CD14-positive monocyte (primary cell): ENCODE measurements at regions not wholly inside any gene's neighbourhood (a gene's known extent, or its start where the extent isn't known, plus 50 kb on each side); places are given as distances from the start of the nearest gene placed in this dataset.

Experiments used
- DNase-seq, 3 donors: peaks; one replicate each; pipeline ENCODE4 v3.0.0-alpha.2; 2011 to 2022
- H2AFZ ChIP-seq: 2 replicates; pipeline ENCODE4 v1.6.0; 2012; ENCODE audit warnings: mild to moderate bottlenecking, low read depth, low read length, inconsistent platforms; ENCODE audit not compliant: insufficient read depth, poor library complexity, severe bottlenecking
- H3K27ac ChIP-seq, 2 donors: 1 replicate in 1 of 2; 2 replicates in 1 of 2; pipeline ENCODE4 v1.5.1; 2012 to 2013; ENCODE audit warnings: low read length in 2 of 2, control low read depth in 1 of 2, inconsistent platforms in 1 of 2, low read depth in 1 of 2, mild to moderate bottlenecking in 1 of 2
- H3K27me3 ChIP-seq, 2 donors: one replicate each; pipeline versions ENCODE4 v1.6.0 to v1.6.1; 2011 to 2013; ENCODE audit warnings: low read length in 2 of 2; ENCODE audit not compliant: control insufficient read depth in 2 of 2, insufficient read depth in 2 of 2
- H3K36me3 ChIP-seq, 2 donors: replicated peaks in 1 of 2; 1 replicate in 1 of 2; 2 replicates in 1 of 2; pipeline versions ENCODE4 v1.5.1 to v1.6.1; 2012 to 2013; ENCODE audit warnings: low read length in 2 of 2, control low read depth in 1 of 2, inconsistent platforms in 1 of 2, mild to moderate bottlenecking in 1 of 2; ENCODE audit not compliant: insufficient read depth in 2 of 2, control insufficient read depth in 1 of 2
- H3K4me1 ChIP-seq, 2 donors: 1 replicate in 1 of 2; 2 replicates in 1 of 2; pipeline versions ENCODE4 v1.5.1 to v1.6.1; 2012 to 2013; ENCODE audit warnings: low read length in 2 of 2, control low read depth in 1 of 2, inconsistent platforms in 1 of 2, mild to moderate bottlenecking in 1 of 2, moderate library complexity in 1 of 2; ENCODE audit not compliant: insufficient read depth in 2 of 2, control insufficient read depth in 1 of 2
- H3K4me2 ChIP-seq: replicated peaks from 2 replicates; pipeline ENCODE3; 2012; ENCODE audit warnings: low read length, moderate library complexity, mild to moderate bottlenecking; ENCODE audit not compliant: poor library complexity, severe bottlenecking; ENCODE audit errors: extremely low read depth
- H3K4me3 ChIP-seq, 3 experiments: fragments of 200-600 bp in 1 of 3; sonication (generic) in 1 of 3; replicated peaks in 1 of 3; 1 replicate in 2 of 3; 2 replicates in 1 of 3; pipeline ENCODE4 v1.5.1; 2011 to 2013; ENCODE audit warnings: low read length in 3 of 3, mild to moderate bottlenecking in 3 of 3, control low read depth in 2 of 3, low read depth in 2 of 3, inconsistent platforms in 1 of 3, moderate library complexity in 1 of 3
- H3K79me2 ChIP-seq: 2 replicates; pipeline ENCODE4 v1.6.0; 2012; ENCODE audit warnings: mild to moderate bottlenecking, control low read depth, inconsistent platforms, low read length, moderate library complexity; ENCODE audit not compliant: insufficient read depth
- H3K9ac ChIP-seq: 2 replicates; pipeline ENCODE4 v1.6.0; 2017; ENCODE audit warnings: low read length, mild to moderate bottlenecking; ENCODE audit not compliant: insufficient read depth, poor library complexity, severe bottlenecking
- H3K9me3 ChIP-seq, 2 donors: replicated peaks in 1 of 2; 1 replicate in 1 of 2; 2 replicates in 1 of 2; pipeline versions ENCODE4 v1.5.1 to v1.6.1; 2012 to 2013; ENCODE audit warnings: low read length in 2 of 2, control low read depth in 1 of 2; ENCODE audit not compliant: control insufficient read depth in 1 of 2, insufficient read depth in 1 of 2
- H4K20me1 ChIP-seq: 2 replicates; pipeline ENCODE4 v1.6.0; 2012; ENCODE audit warnings: mild to moderate bottlenecking, low read length, control low read depth, moderate library complexity; ENCODE audit not compliant: insufficient read depth
- H3K27ac Mint-ChIP-seq, 7 donors: one replicate each; pipeline ENCODE4 v1.8.0; 2020; ENCODE audit warnings: mild to moderate bottlenecking in 7 of 7, mixed read lengths in 7 of 7, moderate library complexity in 6 of 7, inconsistent platforms in 2 of 7
- H3K27me3 Mint-ChIP-seq, 3 donors: one replicate each; pipeline ENCODE4 v1.8.0; 2021 to 2022; ENCODE audit warnings: low read depth in 3 of 3, mild to moderate bottlenecking in 3 of 3, mixed read lengths in 3 of 3, moderate library complexity in 3 of 3, inconsistent platforms in 1 of 3
- H3K36me3 Mint-ChIP-seq, 2 donors: one replicate each; pipeline ENCODE4 v1.8.0; 2020; ENCODE audit warnings: mixed read lengths in 2 of 2, inconsistent platforms in 1 of 2, mild to moderate bottlenecking in 1 of 2
- H3K4me1 Mint-ChIP-seq: one replicate; pipeline ENCODE4 v1.8.0; 2020; ENCODE audit warnings: mild to moderate bottlenecking, mixed read lengths
- H3K4me3 Mint-ChIP-seq, 2 donors: one replicate each; pipeline ENCODE4 v1.8.0; 2020; ENCODE audit warnings: mild to moderate bottlenecking in 2 of 2, mixed read lengths in 2 of 2, moderate library complexity in 1 of 2
- H3K9me3 Mint-ChIP-seq, 7 donors: one replicate each; pipeline ENCODE4 v1.8.0; 2020 to 2022; ENCODE audit warnings: mixed read lengths in 7 of 7, mild to moderate bottlenecking in 6 of 7, moderate library complexity in 6 of 7, inconsistent platforms in 2 of 7
- WGBS: methylation state at CpG from one replicate; pipeline ENCODE4 v1.1.5; 2013; ENCODE audit warnings: missing lambda C conversion rate; ENCODE audit not compliant: insufficient coverage; 5-methylcytosine and 5-hydroxymethylcytosine counted together
- intact Hi-C, 2 donors: fragments of 100-400 bp; cut with micrococcal nuclease; formaldehyde crosslinking; loops; one replicate each; pipeline versions ENCODE4 v1.15.0 to v1.15.1; 2023
- TF ChIP-seq, protein P1 (sequence below): fragments of 200-600 bp; IDR thresholded peaks from one replicate; pipeline ENCODE4 v1.8.0; 2022; ENCODE audit warnings: antibody characterized with exemption, mild to moderate bottlenecking

GRCh38 chr11:121368364-121369240 is 76.0 kb downstream of the SC5D start:
- DNase-seq = no peak
- H3K9me3 ChIP-seq = no peaks in the 10 kb centered on the region
- no peak overlapping the region for H3K9ac ChIP-seq
- Mint-ChIP-seq H3K27me3 (no peaks in the 10 kb centered on the region), H3K4me3 (no peak overlapping the region), H3K27ac (no peak overlapping the region), H3K36me3 (no peaks in the 10 kb centered on the region), H3K9me3 (peaks cover 0 to 6% (median 2%) of the 10 kb centered on the region in 7 donors), H3K4me1 (peaks cover 51% of the 10 kb centered on the region)
- no peaks in the 10 kb centered on the region for H3K27me3 ChIP-seq
- H3K27ac ChIP-seq = no peak overlapping the region
- H3K4me2 ChIP-seq = no peak overlapping the region
- H4K20me1 ChIP-seq = no peaks in the 10 kb centered on the region
- H3K4me1 ChIP-seq = peaks cover 33 to 37% of the 10 kb centered on the region in 2 donors
- no peaks in the 10 kb centered on the region for H3K79me2 ChIP-seq
- peak overlapping the region; percentile 68 for H2AFZ ChIP-seq
- TF ChIP-seq, protein P1, sequence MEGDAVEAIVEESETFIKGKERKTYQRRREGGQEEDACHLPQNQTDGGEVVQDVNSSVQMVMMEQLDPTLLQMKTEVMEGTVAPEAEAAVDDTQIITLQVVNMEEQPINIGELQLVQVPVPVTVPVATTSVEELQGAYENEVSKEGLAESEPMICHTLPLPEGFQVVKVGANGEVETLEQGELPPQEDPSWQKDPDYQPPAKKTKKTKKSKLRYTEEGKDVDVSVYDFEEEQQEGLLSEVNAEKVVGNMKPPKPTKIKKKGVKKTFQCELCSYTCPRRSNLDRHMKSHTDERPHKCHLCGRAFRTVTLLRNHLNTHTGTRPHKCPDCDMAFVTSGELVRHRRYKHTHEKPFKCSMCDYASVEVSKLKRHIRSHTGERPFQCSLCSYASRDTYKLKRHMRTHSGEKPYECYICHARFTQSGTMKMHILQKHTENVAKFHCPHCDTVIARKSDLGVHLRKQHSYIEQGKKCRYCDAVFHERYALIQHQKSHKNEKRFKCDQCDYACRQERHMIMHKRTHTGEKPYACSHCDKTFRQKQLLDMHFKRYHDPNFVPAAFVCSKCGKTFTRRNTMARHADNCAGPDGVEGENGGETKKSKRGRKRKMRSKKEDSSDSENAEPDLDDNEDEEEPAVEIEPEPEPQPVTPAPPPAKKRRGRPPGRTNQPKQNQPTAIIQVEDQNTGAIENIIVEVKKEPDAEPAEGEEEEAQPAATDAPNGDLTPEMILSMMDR = no peak
- 88% methylated on average over 2 of the region's 8 CpGs for WGBS
- H3K4me3 ChIP-seq = no peak overlapping the region
- H3K36me3 ChIP-seq = no peaks in the 10 kb centered on the region
- intact Hi-C loops = no loop called here

- Mint-ChIP-seq H3K4me3 (no peak overlapping the region), H3K27me3 (no peaks in the 10 kb centered on the region), H3K36me3 (no peaks in the 10 kb centered on the region), H3K9me3 (peaks cover 0 to 6% (median 2%) of the 10 kb centered on the region in 7 donors), H3K4me1 (peaks cover 59% of the 10 kb centered on the region), H3K27ac (no peak overlapping the region)
- Histone ChIP-seq H3K9ac (no peak overlapping the region), H3K79me2 (no peaks in the 10 kb centered on the region), H3K27ac (no peak overlapping the region), H3K4me1 (peaks cover 41 to 44% of the 10 kb centered on the region in 2 donors), H3K27me3 (no peaks in the 10 kb centered on the region), H3K4me3 (no peak overlapping the region), H3K4me2 (no peak overlapping the region), H4K20me1 (no peaks in the 10 kb centered on the region), H3K36me3 (no peaks in the 10 kb centered on the region), H2AFZ (no peak overlapping the region), H3K9me3 (no peaks in the 10 kb centered on the region)
- DNase-seq = no peak
- TF ChIP-seq, protein P1 = no peak
- intact Hi-C loops = no loop called here
- 77% methylated on average over 3 of the region's 3 CpGs for WGBS
These were observed 76.8 kb downstream of the SC5D start for GRCh38 chr11:121369366-121369765.
